SK-N-MC (cell line): ENCODE measurements at regions not wholly inside any gene's neighbourhood (a gene's known extent, or its start where the extent isn't known, plus 50 kb on each side); places are given as distances from the start of the nearest gene placed in this dataset.

ENCODE experiments used
- EZH2 ChIP-seq: fragments of 200-600 bp; sonication (generic); IDR thresholded peaks from one replicate; pipeline ENCODE4 v1.6.1; 2017; ENCODE audit warnings: antibody characterized with exemption
- FOXP2 ChIP-seq: optimal IDR thresholded peaks from 2 replicates; pipeline ENCODE3; 2011; ENCODE audit warnings: mild to moderate bottlenecking, moderate library complexity; ENCODE audit not compliant: insufficient read depth; ENCODE audit errors: extremely low read length, control extremely low read depth
- POLR2AphosphoS5 ChIP-seq: IDR thresholded peaks from 2 replicates; pipeline ENCODE4 v1.6.1; 2012; ENCODE audit warnings: mild to moderate bottlenecking, low read depth, low read length, borderline replicate concordance

DNA sequence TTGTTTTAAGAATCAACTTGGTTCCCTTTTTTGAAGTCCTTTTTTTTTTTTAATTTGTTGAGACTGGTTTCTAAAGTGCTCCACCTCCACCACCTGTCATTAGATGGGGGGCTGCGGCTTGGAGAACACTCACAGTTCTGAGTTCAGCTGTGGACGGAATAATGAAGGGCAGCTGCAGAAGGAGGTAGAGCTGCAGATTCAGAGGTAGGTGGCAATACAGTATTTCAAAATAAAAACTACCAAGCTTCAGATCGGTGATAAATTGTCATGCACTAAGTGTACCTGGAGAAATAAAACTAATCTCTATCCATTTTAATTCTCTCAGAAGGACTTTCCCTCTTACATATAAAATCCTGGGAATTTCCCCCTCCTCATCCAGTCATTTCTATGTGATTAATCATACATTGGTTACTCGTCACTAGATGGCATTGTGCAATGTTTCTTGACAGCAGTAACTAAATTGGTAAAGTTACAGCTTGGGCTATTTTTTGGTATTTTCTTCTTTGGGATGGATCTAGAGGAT lies 81.1 kb upstream of the SLC39A10 start:
- TF ChIP-seq POLR2AphosphoS5 (no peak), EZH2 (no peak), FOXP2 (no peak)
